AML-193 (cell line): ENCODE measurements at regions not wholly inside any gene's neighbourhood (a gene's known extent, or its start where the extent isn't known, plus 50 kb on each side); places are given as distances from the start of the nearest gene placed in this dataset.
"Not testable (repeated sequence)": the region's sequence is repeated elsewhere in the genome, so short reads cannot be mapped to it uniquely, and the experiment has no call there.

ENCODE experiments used
- DNase-seq, 2 experiments: peaks; one replicate each; lab custom pipeline; 2025; lab: John Stamatoyannopoulos, UW

- no peak for DNase-seq
Observed at GRCh38 chr2:34311816-34312215, 712.7 kb upstream of the FAM98A start.

GRCh38 chr2:34308140-34308539 lies 709.0 kb upstream of the FAM98A start:
- DNase-seq: no peak

- no peak for DNase-seq
Observed at GRCh38 chr2:34307636-34308035, 708.5 kb upstream of the FAM98A start.

GRCh38 chr2:34306745-34307144 lies 707.6 kb upstream of the FAM98A start:
- DNase-seq: no peak

- DNase-seq: no peak
Observed at GRCh38 chr2:34305587-34305986, 706.5 kb upstream of the FAM98A start.

- no peak for DNase-seq
Observed at GRCh38 chr2:34294961-34295360, 695.9 kb upstream of the FAM98A start.

- DNase-seq: no peak
Observed at GRCh38 chr2:34291076-34291475, 692.0 kb upstream of the FAM98A start.

GRCh38 chr2:34288016-34288415 lies 688.9 kb upstream of the FAM98A start:
- no peak for DNase-seq

GRCh38 chr2:34280606-34281005 lies 681.5 kb upstream of the FAM98A start:
- DNase-seq: no peak

- DNase-seq: no peak
Observed at GRCh38 chr2:34266908-34267697, 668.0 kb upstream of the FAM98A start.

- no peak for DNase-seq
Observed at GRCh38 chr2:34261701-34262100, 662.6 kb upstream of the FAM98A start.

- DNase-seq: no peak
Observed at GRCh38 chr2:34254272-34254878, 655.3 kb upstream of the FAM98A start.

GRCh38 chr2:34252111-34252510 lies 653.0 kb upstream of the FAM98A start:
- no peak for DNase-seq

GRCh38 chr2:34251578-34251977 lies 652.5 kb upstream of the FAM98A start:
- no peak for DNase-seq

GRCh38 chr2:34244195-34244594 lies 645.1 kb upstream of the FAM98A start:
- DNase-seq: no peak

GRCh38 chr2:34242763-34243123 lies 643.6 kb upstream of the FAM98A start:
- DNase-seq: no peak

GRCh38 chr2:34241905-34242762 lies 643.0 kb upstream of the FAM98A start:
- no peak for DNase-seq

GRCh38 chr2:34239511-34239910 lies 640.4 kb upstream of the FAM98A start:
- no peak for DNase-seq

GRCh38 chr2:34234823-34235222 lies 635.7 kb upstream of the FAM98A start:
- no peak for DNase-seq

GRCh38 chr2:34229998-34230397 lies 630.9 kb upstream of the FAM98A start:
- DNase-seq: no peak

- DNase-seq: no peak
Observed at GRCh38 chr2:34215174-34215573, 616.1 kb upstream of the FAM98A start.

- DNase-seq: not testable (repeated sequence)
Observed at GRCh38 chr2:34210382-34210781, 611.3 kb upstream of the FAM98A start.

GRCh38 chr2:34204560-34204959 lies 605.5 kb upstream of the FAM98A start:
- DNase-seq: no peak
